ENCODE measurements at regions not wholly inside any gene's neighbourhood (a gene's known extent, or its start where the extent isn't known, plus 50 kb on each side); places are given as distances from the start of the nearest gene placed in this dataset.
"Not testable (repeated sequence)": the region's sequence is repeated elsewhere in the genome, so short reads cannot be mapped to it uniquely, and the experiment has no call there.

DNA sequence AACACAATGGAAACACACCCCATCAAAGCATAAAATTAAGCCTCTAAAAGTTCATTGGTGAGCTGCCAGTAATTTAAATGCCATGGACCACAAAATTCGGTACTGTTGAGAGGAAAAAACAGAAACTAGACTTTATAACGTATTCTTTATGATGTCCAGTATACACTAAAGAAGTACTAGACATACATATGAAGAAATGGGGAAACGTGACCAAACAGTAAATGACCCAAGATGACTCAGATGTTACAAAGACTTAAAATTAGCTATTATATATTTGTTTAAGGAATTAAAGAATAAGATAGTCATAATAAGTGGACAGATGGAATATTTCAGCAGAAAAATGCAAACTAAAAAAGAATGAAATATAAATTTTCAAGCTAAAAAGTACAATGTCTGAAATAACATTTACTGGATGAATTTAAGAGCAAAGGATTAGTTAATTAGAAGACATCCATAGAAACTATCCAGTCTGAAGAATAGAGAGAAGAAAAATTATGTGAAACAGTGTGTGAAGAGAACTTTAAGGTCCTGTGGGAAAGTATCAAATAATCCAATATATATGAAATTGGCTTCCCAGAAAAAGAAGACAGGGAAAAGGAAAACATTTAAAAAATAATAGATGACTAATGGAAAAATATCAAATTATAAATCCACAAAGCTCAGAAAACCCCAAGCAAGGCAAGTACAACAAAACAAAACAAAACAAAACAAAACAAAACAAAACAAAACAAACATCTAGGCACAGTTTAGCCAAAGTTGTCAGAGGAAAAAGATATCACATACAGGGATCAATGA, 69.4 kb downstream of the SAMD9 start:
- no peak for DNase-seq (ENCODE audit: low spot score)

DNA sequence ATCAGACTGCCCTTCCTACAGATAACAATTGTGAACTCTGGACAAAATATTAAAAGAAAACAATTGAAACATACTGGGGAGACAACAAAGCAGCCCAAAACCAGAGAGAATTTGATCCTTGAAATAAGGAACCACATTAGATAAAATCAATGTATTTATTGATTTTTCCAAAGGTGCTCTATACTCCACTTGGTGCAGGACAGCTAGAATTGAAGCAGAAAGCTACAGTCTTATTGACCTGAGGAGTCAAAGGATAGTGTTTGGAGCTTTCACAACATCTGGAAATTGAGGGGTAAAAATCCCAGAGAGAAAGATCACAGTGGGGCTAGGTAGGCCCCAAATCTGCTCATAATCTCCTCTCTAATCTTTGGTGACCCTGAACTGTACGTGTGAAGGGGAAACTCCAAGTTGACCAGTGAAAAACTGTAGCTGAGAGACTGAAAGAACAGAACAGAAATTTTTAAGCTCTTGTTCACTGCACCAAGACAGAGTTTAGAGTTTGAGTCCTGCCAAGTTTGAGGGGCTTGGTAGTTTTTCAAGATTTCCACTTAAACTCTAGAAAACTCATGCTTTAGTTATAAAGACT, 70.2 kb downstream of the SAMD9 start:
- DNase-seq (ENCODE audit: low spot score): no peak

DNA sequence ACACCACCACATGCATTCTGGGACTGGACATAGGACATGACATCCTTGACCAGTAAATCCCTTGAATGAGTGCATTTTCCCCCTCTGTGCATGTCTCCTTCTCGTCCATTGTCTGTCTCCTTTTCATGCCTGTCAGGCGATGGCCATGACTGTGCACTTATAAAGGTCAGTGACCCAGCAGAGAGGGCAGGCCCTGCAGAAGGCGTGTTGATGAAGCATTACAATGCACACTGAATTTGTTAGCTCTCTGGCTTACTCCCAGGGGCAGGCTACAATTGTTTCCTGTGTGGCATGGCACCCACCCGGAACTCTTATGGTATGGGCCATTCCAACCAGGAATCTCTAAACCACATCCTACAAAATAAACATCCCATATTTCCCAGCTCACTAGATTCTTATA, 71.1 kb downstream of the SAMD9 start:
- DNase-seq (ENCODE audit: low spot score): no peak

DNA sequence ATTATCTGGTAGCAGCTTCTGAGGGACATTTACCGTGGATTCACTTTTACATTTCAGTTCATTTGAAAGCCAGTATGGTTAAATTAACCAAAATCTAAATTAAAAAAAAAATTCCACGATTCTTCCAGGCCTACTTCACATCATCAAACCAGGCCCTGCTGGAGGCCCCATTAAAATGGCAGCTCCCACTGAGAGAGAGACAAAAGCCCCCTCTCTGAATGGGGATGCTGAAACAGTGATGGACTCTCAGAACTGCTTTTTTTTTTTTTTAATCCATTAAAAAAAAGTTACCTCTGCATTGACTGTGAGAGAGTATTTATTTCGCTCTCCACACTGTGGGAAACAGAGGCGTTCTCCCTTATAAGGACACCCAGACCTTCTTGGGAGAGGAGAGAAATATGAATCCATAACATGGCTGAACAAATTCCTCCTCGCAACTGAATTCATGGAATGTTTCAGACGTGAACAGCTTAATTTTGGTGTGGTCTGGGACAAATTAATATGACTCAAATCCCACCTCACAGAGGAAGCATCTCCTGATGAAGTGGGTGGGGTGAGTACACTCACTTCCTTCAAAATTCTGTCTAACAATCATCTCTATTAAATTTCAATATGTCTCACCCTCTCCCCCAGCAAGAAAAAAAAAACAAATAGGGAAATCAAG, 73.5 kb downstream of the SAMD9 start:
- DNase-seq (ENCODE audit: low spot score): no peak

DNA sequence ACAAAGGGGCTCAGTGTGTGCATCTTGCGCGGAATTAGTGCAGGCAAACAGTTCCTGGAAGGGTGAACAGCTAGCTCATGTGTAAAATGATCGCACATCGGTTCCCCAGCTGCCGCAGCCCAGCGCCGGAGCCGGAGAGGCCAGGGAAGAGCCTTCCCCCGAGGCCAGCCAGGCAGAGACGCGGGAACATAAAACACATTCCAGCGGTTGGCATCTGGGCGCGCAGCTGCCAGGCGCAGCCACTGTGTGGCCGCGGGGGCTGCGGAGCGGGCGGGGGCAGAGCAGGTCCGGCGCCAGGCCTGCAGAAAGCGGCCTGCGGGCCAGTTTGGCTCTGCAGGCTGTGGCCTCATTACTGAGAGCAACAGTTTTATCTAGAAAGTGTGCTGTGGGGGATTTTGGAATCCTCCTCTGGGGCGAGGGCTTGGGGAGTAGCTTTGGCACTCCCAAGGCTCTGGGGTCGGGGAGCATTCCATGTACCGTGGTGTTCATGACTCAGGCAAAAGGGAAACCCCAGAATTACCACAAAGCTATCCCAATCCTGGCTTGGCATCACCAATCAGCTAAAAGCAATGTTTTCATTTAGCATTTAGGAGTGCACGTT, 74.3 kb downstream of the SAMD9 start:
- DNase-seq (ENCODE audit: low spot score): no peak

DNA sequence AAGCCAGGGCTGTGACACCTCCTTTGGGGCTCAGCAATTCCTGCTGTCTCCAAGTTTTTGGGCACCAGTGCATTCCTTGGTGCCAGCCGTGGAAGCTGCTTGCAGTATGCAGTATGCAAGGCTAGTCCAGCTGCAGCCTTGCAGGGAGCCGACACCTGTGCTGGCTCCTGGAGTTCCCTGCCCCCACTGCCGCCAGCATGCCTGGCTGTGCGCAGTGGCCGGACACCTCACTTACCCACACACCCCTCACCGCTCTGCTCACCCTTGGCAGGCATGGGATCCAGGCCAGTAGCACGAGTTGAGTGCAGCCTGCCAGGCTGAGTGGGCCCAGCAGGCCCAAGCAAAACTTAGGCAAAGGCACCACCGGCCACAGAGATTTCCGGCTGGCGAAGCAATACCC, 77.4 kb downstream of the SAMD9 start:
- DNase-seq (ENCODE audit: low spot score): no peak

DNA sequence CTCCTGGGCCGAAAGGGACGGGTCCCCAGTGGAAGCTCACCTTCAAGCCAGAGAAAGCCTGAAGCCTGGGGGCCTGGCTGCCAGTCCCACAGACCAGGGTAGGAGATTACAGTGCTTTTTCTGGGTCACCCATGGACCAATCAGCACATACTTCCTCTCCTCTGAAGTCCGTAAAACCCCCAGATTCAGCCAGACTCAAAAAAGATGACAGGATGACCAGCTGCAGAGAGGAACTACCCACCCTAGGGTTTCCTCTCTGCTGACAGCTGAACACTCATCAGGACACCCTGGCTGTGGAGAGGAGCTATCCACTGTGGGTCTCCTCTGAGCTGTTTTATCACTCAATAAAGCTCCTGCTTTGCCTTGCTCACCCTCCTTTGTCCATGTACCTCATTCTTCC, 78.0 kb downstream of the SAMD9 start:
- DNase-seq (ENCODE audit: low spot score): no peak

DNA sequence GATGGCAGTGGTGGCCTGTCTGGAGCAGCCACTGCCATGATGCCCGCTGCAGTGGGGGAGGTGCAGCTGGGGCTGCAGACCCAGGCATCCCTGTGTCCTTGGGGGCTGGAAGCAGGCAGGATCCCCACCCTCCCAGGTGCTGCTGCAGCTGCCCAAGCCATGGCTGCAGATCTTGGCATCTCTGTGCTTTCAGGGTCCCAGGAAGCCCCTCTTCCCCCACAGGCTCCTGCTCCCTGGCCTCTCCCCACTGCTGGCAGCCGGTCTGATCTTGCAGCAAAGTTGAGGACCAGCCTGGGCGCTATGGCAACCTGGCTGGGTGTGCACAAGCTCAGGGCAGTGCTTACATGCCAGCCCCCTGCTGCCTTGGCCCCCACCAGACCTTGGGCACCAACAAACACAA, 78.5 kb downstream of the SAMD9 start:
- DNase-seq (ENCODE audit: low spot score): no peak

DNA sequence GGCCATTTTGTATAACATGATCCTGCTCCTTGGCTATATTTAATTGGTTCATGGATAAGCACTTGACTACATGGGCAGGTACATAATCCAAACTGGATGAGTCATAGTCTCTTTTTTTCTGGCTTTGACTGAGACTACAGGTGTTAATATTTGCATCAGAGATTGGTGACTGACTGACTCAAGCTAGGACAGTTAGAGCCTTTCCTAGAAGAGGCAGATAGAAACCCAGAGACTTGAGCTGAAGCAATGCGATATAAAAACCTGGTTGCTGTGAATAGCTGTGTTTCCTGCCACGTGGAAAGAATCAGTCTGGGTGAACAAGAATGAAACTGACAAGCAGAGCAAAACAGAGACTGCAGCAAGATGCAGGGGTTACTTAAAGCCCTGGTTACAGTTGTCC, 81.0 kb downstream of the SAMD9 start:
- no peak for DNase-seq (ENCODE audit: low spot score)

DNA sequence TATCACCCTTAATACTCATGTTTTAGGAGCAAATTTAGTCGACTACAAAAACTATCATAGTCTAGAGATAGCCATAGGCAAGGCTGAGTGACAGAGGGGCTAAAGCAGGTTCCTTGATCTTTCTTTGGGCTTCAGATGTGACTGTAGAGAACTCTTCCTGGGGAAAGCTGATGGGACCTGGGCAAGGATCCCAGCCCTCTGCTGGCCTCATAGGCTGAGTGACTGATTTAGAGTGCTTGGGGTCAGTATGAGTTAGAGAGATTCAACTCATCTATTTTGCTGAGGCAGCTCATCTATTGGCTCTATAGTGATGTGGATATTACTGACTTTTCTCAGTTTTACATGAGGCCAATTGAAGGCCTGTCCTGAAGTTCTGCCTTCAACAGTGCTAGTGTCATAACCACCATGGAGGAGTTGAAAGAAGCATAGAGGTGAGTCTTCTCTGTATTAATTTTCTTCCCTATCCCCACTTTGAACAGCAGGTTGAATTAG, 81.6 kb downstream of the SAMD9 start:
- DNase-seq (ENCODE audit: low spot score): no peak

DNA sequence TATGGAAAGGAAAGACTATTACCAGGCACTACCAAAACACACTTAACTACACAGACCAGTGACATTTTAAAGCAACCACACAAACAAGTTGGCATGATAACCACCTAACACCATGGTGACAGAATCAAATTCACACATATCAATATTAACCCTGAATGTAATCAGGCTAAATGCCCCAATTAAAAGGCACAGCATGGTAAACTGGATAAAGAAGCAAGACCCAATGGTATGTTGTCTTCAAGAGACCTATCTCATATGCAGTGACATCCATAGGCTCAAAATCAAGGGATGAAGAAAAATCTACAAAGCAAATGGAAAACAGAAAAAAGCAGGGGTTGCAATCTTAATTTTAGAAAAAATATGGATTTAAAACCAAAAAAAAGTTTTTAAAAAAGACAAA, 86.0 kb downstream of the SAMD9 start:
- no peak for DNase-seq (ENCODE audit: low spot score)

DNA sequence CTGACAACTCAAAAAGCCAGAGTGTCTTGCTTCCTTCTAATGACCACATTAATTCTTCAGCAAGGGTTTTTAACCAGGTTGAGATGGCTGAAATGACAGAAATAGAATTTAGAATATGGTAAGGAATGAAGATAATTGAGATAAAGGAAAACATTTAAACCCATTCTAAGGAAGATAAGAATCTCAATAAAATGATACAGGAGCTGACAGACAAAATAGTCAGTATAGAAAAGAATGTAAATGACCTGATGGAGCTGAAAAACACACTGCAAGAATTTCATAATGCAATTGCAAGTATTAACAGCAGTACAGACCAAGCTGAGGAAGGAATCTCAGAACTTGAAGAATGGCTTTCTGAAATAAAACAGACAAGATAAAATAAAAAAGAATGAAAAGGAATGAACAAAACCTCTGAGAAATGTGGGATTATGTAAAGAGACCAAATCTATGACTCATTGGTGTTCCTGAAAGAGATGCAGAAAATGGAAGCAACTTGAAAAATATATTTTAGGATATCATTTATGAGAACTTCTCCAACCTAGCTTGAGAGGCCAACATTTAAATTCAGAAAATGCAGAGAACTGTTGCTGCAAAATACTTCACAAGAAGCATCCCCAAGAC, 87.1 kb downstream of the SAMD9 start:
- DNase-seq (ENCODE audit: low spot score): no peak

DNA sequence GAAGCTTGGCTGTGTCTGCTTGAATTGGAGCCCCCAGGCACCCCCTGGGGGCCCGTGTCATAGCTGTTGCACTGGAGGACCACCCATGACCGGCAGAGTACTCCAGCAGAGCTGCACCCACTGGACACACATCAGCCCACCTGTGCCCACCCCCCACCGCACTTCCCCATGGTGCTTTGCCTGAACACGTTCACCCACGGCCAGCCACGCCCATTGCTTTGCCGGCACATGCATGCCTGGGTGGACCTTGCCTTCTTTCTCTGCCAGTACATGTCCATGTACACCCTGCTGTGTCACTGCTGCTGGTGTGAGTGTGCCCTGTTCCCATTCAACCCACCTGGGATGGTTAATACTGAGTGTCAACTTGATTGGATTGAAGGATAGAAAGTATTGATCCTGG, 88.7 kb downstream of the SAMD9 start:
- no peak for DNase-seq (ENCODE audit: low spot score)

DNA sequence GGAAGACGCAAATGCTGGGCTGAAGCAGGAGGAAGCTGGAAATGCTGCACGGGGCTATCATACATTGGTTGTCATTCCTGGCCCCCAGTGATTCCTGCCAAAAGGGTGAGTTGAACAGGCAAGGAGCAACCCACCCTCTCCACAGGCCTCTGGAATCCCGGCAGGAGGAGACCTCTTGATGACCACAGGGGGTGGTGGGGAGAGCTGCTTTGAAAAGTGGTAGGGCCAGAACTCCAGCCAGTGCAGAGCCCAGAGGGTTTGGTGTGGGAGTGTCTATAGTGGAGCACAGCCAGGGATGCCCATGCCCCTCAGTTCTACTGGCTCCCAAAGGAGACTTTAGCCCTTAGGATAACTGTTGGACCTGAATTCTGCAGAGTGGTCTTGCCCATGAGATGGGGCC, 89.2 kb downstream of the SAMD9 start:
- DNase-seq (ENCODE audit: low spot score): no peak

DNA sequence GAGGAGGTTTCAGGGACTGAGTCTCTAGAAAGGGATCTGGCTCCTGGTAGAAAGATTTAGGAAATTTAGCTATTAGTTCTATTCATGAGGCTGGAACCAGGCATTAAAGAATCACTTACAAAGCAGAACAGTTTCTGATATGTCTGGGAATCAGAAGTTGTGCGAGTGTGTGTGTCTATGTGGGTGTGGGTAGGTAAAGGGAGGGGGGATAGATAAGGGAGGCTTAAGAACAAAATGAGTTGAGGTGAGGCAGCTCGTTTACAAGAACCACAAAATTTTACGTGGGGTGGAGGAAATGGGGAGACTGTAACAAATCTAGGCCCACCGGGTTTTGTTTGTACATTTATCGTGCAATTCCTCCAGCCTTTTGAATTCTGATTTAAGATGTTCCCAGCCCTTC, 90.7 kb downstream of the SAMD9 start:
- DNase-seq (ENCODE audit: low spot score): no peak

DNA sequence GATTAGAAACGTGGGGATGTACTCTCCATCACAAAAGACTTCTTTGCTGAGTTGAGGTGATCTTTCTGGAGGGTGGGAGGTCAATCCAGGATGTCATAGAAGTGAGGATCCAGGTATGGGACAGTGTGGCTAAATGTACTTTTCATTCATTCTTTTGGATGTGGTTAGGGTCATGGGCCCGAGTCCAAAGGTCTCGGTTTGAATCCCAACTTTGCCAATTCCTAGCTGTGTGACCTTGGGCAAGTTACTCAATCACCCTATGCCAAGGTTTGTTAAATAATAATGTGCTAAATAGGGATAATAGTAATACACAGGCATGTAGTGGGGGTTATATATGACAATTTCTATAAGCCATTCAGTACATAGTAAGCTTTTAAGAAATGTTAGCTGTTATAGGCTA, 91.4 kb downstream of the SAMD9 start:
- DNase-seq (ENCODE audit: low spot score): no peak

DNA sequence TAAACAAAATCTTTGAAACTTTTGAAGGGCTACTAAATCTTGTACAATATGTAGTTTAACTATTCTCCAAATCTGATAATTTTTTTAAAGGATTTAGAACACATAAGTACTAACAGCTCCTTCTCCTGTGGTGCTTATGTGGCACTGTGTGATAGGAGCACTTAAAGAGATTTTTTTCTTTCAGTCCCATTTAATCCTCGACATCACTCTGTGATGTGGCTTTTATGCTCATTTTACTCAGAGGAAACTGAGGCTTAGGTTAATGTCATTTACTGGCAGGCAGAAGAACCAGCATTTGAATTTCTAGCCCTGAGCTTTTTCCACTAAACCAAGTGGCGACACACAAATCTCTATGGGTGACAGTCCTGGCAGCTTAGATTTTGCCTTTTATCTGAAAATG, 92.4 kb downstream of the SAMD9 start:
- no peak for DNase-seq (ENCODE audit: low spot score)

DNA sequence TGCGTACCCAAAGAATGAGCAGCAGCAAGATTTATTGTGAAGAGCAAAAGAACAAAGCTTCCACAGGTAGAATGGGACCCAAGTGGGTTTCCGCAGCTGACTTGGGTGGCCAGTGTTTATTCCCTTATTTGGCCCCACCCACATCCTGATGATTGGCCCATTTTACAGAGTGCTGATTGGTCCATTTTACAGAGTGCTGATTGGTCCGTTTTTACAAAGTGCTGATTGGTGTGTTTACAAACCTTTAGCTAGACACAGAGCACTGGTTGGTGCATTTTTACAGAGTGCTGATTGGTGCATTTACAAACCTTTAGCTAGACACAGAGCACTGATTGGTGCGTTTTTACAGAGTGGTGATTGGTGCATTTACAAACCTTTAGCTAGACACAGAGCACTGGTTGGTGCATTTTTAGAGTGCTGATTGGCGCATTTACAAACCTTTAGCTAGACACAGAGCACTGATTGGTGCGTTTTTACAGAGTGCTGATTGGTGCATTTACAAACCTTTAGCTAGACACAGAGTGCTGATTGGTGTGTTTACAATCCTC, 94.8 kb downstream of the SAMD9 start:
- DNase-seq (ENCODE audit: low spot score): not testable (repeated sequence)

DNA sequence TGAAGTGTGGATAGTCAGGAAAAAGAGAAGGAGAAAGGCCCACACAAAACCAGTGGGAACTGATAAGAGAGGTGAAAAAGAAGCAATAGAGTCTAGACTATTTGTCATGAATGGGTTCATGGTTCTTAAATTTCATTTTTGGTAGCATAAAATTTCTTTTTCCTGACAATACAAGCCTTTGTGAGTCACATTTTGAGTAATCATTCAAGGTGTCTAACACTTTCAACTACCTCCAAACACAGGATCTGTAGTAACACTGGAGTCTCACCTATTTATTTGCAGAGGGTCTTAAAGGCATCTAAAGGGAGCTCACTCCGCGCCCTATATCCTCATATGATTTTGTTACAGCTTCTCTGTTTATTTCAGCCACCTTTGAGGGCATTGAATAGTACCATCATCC, 96.0 kb downstream of the SAMD9 start:
- no peak for DNase-seq (ENCODE audit: low spot score)

DNA sequence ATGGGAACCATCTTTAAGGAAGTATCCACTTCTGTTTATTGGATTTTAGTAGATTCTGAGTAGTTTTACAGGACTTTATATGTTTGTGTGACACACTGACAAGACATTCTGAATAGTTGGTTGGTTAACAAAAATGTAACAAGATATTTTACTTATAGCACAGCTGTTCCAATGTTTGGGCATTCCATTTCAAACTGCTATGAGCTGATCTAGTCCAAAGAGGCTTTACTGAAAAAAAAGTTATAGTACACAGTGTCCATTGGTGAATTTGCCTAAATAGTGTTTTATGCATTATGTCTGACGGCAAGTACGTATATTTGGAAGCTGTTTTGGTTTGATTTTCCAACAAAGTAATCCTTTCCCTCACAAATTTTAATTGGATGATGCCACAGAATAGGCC, 99.1 kb downstream of the SAMD9 start:
- DNase-seq (ENCODE audit: low spot score): no peak

DNA sequence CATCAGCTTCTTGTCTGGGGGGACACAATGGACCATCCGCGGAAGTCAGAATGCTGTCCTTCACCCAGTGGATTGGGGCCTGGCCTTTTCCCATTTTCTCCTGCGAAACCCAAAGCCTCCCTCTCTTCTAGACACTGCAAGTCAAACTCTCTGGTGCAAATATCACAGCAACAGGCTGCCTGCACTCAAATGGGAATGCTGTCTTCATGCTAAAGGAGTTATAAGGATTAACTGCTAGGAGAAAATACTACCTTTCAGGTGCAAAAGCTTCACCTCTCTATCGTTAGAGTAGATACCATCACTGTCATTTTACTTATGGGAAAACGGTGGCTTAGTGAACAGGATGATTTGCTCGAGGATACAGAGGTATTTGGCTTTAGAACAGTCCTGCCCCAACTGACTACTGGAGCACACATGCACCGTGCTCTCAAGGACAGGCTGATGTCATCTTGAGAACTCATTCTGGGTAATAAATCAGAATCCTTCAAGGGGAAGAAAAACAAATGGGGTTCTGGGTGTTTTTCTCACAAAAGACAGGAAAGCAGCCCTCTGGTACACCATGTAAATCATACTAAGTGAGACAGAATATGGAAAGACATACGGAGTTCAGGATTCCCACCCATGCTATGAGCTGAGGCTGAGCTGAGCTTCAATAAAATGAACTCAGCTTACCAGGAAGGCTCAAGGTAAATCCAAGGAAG, 100.9 kb downstream of the SAMD9 start:
- no peak for DNase-seq (ENCODE audit: low spot score)
